Subcutaneous abdominal adipose tissue (tissue), 5 donors: ENCODE measurements at regions not wholly inside any gene's neighbourhood (a gene's known extent, or its start where the extent isn't known, plus 50 kb on each side); places are given as distances from the start of the nearest gene placed in this dataset.

ENCODE experiments used
- H3K27ac ChIP-seq: one replicate; pipeline ENCODE4 v1.7.0; 2013; ENCODE audit warnings: low read depth, mild to moderate bottlenecking, inconsistent platforms, low read length, moderate library complexity
- H3K27me3 ChIP-seq, 5 donors: one replicate each; pipeline ENCODE4 v1.7.0; 2013; ENCODE audit warnings: low read length in 5 of 5, inconsistent platforms in 1 of 5; ENCODE audit not compliant: control insufficient read depth in 5 of 5, insufficient read depth in 4 of 5
- H3K36me3 ChIP-seq, 5 donors: one replicate each; pipeline ENCODE4 v1.7.0; 2013; ENCODE audit warnings: low read length in 5 of 5; ENCODE audit not compliant: control insufficient read depth in 5 of 5, insufficient read depth in 5 of 5
- H3K4me1 ChIP-seq, 5 donors: one replicate each; pipeline ENCODE4 v1.7.0; 2013; ENCODE audit warnings: low read length in 5 of 5, mild to moderate bottlenecking in 3 of 5, moderate library complexity in 1 of 5; ENCODE audit not compliant: control insufficient read depth in 5 of 5, insufficient read depth in 5 of 5
- H3K4me3 ChIP-seq, 5 donors: one replicate each; pipeline ENCODE4 v1.7.0; 2013; ENCODE audit warnings: low read length in 5 of 5, low read depth in 1 of 5
- H3K9ac ChIP-seq, 5 donors: one replicate each; pipeline ENCODE4 v1.7.0; 2013; ENCODE audit warnings: low read length in 5 of 5, mild to moderate bottlenecking in 4 of 5, moderate library complexity in 3 of 5
- H3K9me3 ChIP-seq, 5 donors: one replicate each; pipeline ENCODE4 v1.7.0; 2013; ENCODE audit warnings: low read length in 5 of 5; ENCODE audit not compliant: control insufficient read depth in 5 of 5
- donor health status: healthy.
- donor health status: healthy.
- donor health status: healthy.
- donor health status: healthy.
- donor health status: healthy.

GRCh38 chr6:77362055-77362454, 101.2 kb downstream of the HTR1B start:
- Histone ChIP-seq H3K36me3 (no peaks in the 10 kb centered on the region), H3K9ac (no peak overlapping the region), H3K9me3 (peaks cover 0 to 11% (median 6%) of the 10 kb centered on the region in 5 donors), H3K4me3 (no peak overlapping the region), H3K4me1 (no peaks in the 10 kb centered on the region), H3K27me3 (no peaks in the 10 kb centered on the region), H3K27ac (no peak overlapping the region)

- no peak overlapping the region for H3K9ac ChIP-seq
- H3K27me3 ChIP-seq: no peaks in the 10 kb centered on the region
- H3K27ac ChIP-seq: no peak overlapping the region
- H3K36me3 ChIP-seq: no peaks in the 10 kb centered on the region
- no peak overlapping the region for H3K4me3 ChIP-seq
- H3K9me3 ChIP-seq: peaks cover 0 to 11% (median 6%) of the 10 kb centered on the region in 5 donors
- H3K4me1 ChIP-seq: no peaks in the 10 kb centered on the region
Observed at GRCh38 chr6:77361018-77361417, 102.3 kb downstream of the HTR1B start.

- Histone ChIP-seq H3K4me1 (no peaks in the 10 kb centered on the region), H3K9ac (no peak overlapping the region), H3K27me3 (no peaks in the 10 kb centered on the region), H3K27ac (no peak overlapping the region), H3K9me3 (peaks cover 0 to 4% (median 0%) of the 10 kb centered on the region in 5 donors), H3K4me3 (no peak overlapping the region), H3K36me3 (no peaks in the 10 kb centered on the region)
Observed at GRCh38 chr6:77356821-77357220, 106.5 kb downstream of the HTR1B start.

- H3K27me3 ChIP-seq: no peaks in the 10 kb centered on the region
- H3K36me3 ChIP-seq: no peaks in the 10 kb centered on the region
- H3K4me3 ChIP-seq: no peak overlapping the region
- H3K27ac ChIP-seq: no peak overlapping the region
- no peak overlapping the region for H3K9ac ChIP-seq
- no peaks in the 10 kb centered on the region for H3K9me3 ChIP-seq
- no peaks in the 10 kb centered on the region for H3K4me1 ChIP-seq
Observed at GRCh38 chr6:77354581-77354980, 108.7 kb downstream of the HTR1B start.

DNA sequence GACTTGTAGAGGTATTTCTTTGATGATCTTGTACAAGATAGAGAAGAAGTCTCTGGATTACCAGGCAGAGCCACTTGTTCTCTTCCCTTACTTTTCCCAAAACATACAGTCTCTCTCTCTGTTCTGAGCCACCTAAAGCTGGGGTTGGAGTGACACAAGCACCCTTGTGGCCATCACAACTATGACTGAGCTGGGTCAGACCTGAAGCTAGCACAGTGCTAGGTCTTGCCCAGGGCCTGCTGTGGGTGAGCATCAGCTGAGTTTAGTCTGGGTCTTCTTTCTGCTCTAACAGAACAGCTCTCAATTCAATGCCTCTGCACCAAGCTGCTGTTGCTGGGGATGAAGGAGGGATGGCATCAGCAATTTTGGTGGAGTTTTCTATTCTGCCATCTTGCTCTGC, 110.2 kb downstream of the HTR1B start:
- Histone ChIP-seq H3K9me3 (no peaks in the 10 kb centered on the region), H3K9ac (no peak overlapping the region), H3K4me3 (no peak overlapping the region), H3K36me3 (no peaks in the 10 kb centered on the region), H3K27me3 (no peaks in the 10 kb centered on the region), H3K4me1 (no peaks in the 10 kb centered on the region), H3K27ac (no peak overlapping the region)

DNA sequence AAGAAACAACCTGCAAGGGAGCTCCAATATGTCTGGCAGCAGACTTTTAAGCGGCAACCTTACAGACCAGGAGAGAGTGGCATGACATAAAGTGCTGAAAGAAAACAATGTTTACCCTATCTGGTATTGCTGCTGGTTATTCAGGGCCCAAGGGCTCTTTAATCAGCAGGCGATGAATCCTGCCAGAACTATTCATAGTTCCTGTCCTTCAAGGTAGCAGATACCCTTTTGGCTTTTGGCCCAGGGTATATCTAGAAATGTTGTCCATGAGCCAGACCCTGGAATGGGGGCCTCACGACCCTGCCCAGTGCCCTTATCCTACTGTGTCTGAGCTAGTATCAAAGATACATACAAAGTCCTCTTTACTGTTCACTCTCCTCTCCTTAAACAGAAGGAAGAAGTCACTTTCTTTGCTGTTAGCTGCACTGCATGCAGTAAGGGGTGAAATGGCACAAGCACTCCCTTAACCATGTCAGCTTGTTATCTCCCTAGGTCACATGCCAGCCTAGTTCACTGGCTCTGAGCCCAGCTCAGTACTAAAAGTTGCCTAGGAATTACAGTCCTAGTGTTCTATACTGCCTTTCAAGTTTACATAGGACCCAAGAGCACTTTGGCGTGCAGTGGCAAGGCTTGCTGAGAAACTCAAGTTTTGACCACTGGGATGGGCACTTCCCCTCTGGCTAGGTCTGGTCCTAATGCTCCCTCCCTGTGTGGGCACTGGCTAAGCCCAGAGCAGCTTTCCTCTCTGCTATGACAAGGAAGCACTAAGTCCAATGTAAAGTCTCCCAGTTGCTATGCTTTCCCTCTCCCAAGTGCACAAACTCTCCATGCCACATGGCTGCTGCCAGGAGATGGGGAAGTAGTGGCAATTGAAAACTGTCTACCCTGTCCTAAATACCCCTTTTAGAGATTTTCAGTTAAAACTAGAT, 122.0 kb downstream of the HTR1B start:
- Histone ChIP-seq H3K36me3 (no peaks in the 10 kb centered on the region), H3K4me1 (peaks cover 0 to 3% (median 0%) of the 10 kb centered on the region in 5 donors), H3K27me3 (no peaks in the 10 kb centered on the region), H3K9me3 (no peaks in the 10 kb centered on the region), H3K27ac (no peak overlapping the region), H3K4me3 (no peak overlapping the region), H3K9ac (no peak overlapping the region)

DNA sequence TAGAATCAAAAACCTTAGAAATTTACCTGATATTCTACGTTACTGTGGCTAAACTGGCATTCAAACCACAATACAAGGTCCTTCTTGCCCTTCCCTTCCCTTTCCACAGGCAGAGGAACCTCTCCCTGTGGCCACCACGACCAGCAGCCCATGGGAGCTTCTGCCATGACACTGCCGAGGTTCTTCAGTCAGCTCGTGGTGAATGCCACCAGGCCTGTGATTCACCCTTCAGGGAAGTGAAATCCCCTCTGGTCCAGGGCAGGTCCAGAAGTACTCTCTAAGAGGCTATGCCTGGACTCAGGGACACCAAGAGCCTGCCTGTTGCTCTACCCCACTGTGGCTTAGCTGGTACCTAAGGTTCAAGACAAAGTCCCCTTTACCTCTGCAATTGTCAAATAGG, 123.0 kb downstream of the HTR1B start:
- Histone ChIP-seq H3K9me3 (peaks cover 0 to 3% (median 0%) of the 10 kb centered on the region in 5 donors), H3K4me1 (peaks cover 0 to 3% (median 0%) of the 10 kb centered on the region in 5 donors), H3K36me3 (no peaks in the 10 kb centered on the region)

DNA sequence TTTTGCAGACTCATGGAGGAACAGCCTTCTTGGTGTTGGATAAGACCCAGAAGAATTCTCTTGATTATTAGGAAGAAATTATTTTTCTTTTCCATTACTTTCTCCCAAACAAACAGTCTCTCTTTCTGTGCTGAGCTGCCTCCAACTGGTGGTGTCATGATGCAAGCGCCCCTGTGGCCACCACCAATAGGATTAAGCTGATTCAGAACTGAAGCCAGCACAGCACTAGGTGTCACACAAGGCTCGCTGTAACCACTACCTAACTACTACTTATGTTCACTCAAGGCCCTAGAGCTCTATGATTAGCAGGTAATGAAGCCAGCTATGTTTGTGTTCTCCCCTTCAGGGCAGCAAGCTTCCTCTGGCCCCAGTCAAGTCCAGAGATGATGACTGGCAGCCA, 123.4 kb downstream of the HTR1B start:
- Histone ChIP-seq H3K27ac (no peak overlapping the region), H3K4me1 (peaks cover 0 to 3% (median 0%) of the 10 kb centered on the region in 5 donors), H3K9ac (no peak overlapping the region), H3K9me3 (peaks cover 0 to 3% (median 0%) of the 10 kb centered on the region in 5 donors), H3K36me3 (no peaks in the 10 kb centered on the region), H3K4me3 (no peak overlapping the region), H3K27me3 (no peaks in the 10 kb centered on the region)

More for the DNA sequence above, 123.0 kb downstream of the HTR1B start:
- no peak overlapping the region for H3K27ac ChIP-seq
- no peaks in the 10 kb centered on the region for H3K27me3 ChIP-seq
- no peak overlapping the region for H3K9ac ChIP-seq
- H3K4me3 ChIP-seq: no peak overlapping the region

DNA sequence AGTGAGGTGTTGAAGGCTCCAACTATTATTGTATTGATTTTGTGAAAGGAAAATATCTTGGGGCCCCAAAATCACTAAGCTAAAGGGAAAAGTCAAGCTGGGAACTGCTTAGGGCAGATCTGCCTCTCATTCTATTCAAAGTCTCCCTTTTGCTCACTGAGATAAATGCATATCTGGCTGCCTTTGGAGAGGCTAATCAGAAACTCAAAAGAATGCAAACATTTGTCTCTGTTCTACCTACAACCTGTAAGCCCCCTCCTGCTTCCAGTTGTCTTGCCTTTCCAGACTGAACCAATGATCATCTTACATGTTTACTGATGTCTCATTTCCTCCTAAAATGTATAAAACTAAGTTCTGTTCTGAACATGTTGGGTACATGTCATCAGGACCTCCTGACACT, 125.9 kb downstream of the HTR1B start:
- H3K9me3 ChIP-seq: peaks cover 0 to 21% (median 19%) of the 10 kb centered on the region in 5 donors
- no peaks in the 10 kb centered on the region for H3K27me3 ChIP-seq
- peaks cover 0 to 3% (median 0%) of the 10 kb centered on the region in 5 donors for H3K4me1 ChIP-seq
- H3K9ac ChIP-seq: no peak overlapping the region
- no peaks in the 10 kb centered on the region for H3K36me3 ChIP-seq
- H3K27ac ChIP-seq: no peak overlapping the region
- no peak overlapping the region for H3K4me3 ChIP-seq

- Histone ChIP-seq H3K4me3 (peak overlapping the region in 1 of 5 donors; percentile 15), H3K9me3 (peaks cover 0 to 21% (median 19%) of the 10 kb centered on the region in 5 donors), H3K36me3 (no peaks in the 10 kb centered on the region), H3K9ac (no peak overlapping the region), H3K27me3 (no peaks in the 10 kb centered on the region), H3K4me1 (no peaks in the 10 kb centered on the region), H3K27ac (no peak overlapping the region)
Observed at GRCh38 chr6:77334093-77334492, 129.2 kb downstream of the HTR1B start.
